GM12878 (cell line): ENCODE measurements at regions not wholly inside any gene's neighbourhood (a gene's known extent, or its start where the extent isn't known, plus 50 kb on each side); places are given as distances from the start of the nearest gene placed in this dataset.
"Not testable (repeated sequence)": the region's sequence is repeated elsewhere in the genome, so short reads cannot be mapped to it uniquely, and the experiment has no call there.

ENCODE experiments used
- ATAC-seq: fragments of 200-7000 bp; cut with Tn5 transposase; 3 replicates; pipeline ENCODE4 v1.9.1; 2020; ENCODE audit warnings: mild to moderate bottlenecking, moderate library complexity
- BruUV-seq: library from RNA; stranded (reverse); fragments of 400-500 nt; replicated peaks from 2 replicates; lab custom pipeline; 2021; lab: Mats Ljungman, UMichigan
- CTCF ChIA-PET: fragments of 300-600 bp; sonication (Branson Sonifier 250); formaldehyde crosslinking; extraction: SDS; loops from one replicate; lab custom pipeline; 2021; ENCODE audit warnings: inconsistent platforms; lab: Yijun Ruan, JAX
- POLR2A ChIA-PET: fragments of 350-600 bp; formaldehyde crosslinking; extraction: SDS; loops from one replicate; lab custom pipeline; 2021; ENCODE audit warnings: inconsistent platforms; lab: Charles Lee
- RAD21 ChIA-PET: fragments of 300-600 bp; sonication (Branson Sonifier 250); formaldehyde crosslinking; loops from one replicate; lab custom pipeline; 2023; ENCODE audit warnings: antibody characterized with exemption; ENCODE audit not compliant: unreplicated experiment; lab: Charles Lee
- SMC1A ChIA-PET: fragments of 300-600 bp; sonication (Branson Sonifier 250); formaldehyde crosslinking; loops from one replicate; lab custom pipeline; 2023; ENCODE audit not compliant: unreplicated experiment, uncharacterized antibody; lab: Charles Lee
- DNase-seq: peaks from one replicate; pipeline ENCODE4 v3.0.0-alpha.2; 2011; ENCODE audit warnings: low read depth, low spot score
- FAIRE-seq: peaks from 3 replicates; lab custom pipeline; 2011; peaks lifted over from hg19 to GRCh38; lab: Jason Lieb, UNC
- H2AFZ ChIP-seq: 2 replicates; pipeline ENCODE4 v1.6.0; 2011; ENCODE audit warnings: low read depth, low read length, control low read depth; ENCODE audit not compliant: control insufficient read depth
- H3K27ac ChIP-seq: 2 replicates; pipeline ENCODE4 v1.5.1; 2011; ENCODE audit warnings: control low read depth; ENCODE audit not compliant: control insufficient read depth, insufficient read depth
- H3K27me3 ChIP-seq, 2 experiments: replicated peaks in 1 of 2; 2 replicates each; pipeline versions ENCODE4 v1.6.0 to v1.6.1; 2011; ENCODE audit warnings: low read length in 1 of 2; ENCODE audit not compliant: control insufficient read depth in 2 of 2, insufficient read depth in 2 of 2
- H3K36me3 ChIP-seq, 2 experiments: 2 replicates each; pipeline ENCODE4 v1.5.1; 2011; ENCODE audit warnings: low read length in 1 of 2; ENCODE audit not compliant: control insufficient read depth in 2 of 2, insufficient read depth in 2 of 2
- H3K4me1 ChIP-seq: 2 replicates; pipeline ENCODE4 v1.6.1; 2011; ENCODE audit warnings: mild to moderate bottlenecking, low read length, moderate library complexity, mixed read lengths; ENCODE audit not compliant: control insufficient read depth, insufficient read depth
- H3K4me2 ChIP-seq: 2 replicates; pipeline ENCODE4 v1.6.0; 2011; ENCODE audit warnings: control low read depth; ENCODE audit not compliant: control insufficient read depth, insufficient read depth
- H3K4me3 ChIP-seq: fragments of 200-600 bp; sonication (generic); 2 replicates; pipeline ENCODE4 v1.5.1; 2016
- H3K79me2 ChIP-seq: 2 replicates; pipeline ENCODE4 v1.6.0; 2011; ENCODE audit warnings: low read length; ENCODE audit not compliant: control insufficient read depth, insufficient read depth
- H3K9ac ChIP-seq: 2 replicates; pipeline ENCODE4 v1.8.0; 2011; ENCODE audit warnings: low read length, control low read depth, mixed read lengths; ENCODE audit not compliant: control insufficient read depth, insufficient read depth
- H3K9me3 ChIP-seq: replicated peaks from 3 replicates; pipeline ENCODE4 v1.5.1; 2011; ENCODE audit warnings: mild to moderate bottlenecking, low read length; ENCODE audit not compliant: control insufficient read depth, insufficient read depth
- H4K20me1 ChIP-seq: 2 replicates; pipeline ENCODE4 v1.6.0; 2011; ENCODE audit not compliant: control insufficient read depth, insufficient read depth
- BCLAF1 ChIP-seq: fragments of 450-650 bp; IDR thresholded peaks from 2 replicates; pipeline ENCODE4 v1.6.1; 2017; ENCODE audit warnings: antibody characterized with exemption, mild to moderate bottlenecking, moderate library complexity
- RUNX3 ChIP-seq: IDR thresholded peaks from 2 replicates; pipeline ENCODE4 v1.6.1; 2012; ENCODE audit warnings: low read length, inconsistent platforms
- SMARCA5 ChIP-seq: fragments of 450-650 bp; IDR thresholded peaks from 2 replicates; pipeline ENCODE4 v1.6.1; 2017; ENCODE audit warnings: mild to moderate bottlenecking
- WGBS: methylation state at CpG from one replicate; pipeline ENCODE4 v1.1.6; 2016; ENCODE audit warnings: low lambda C conversion rate; ENCODE audit not compliant: insufficient replicate concordance, insufficient coverage; ENCODE audit errors: missing lambda C conversion rate; 5-methylcytosine and 5-hydroxymethylcytosine counted together
- in situ Hi-C: fragments of 300-500 bp; cut with MboI; formaldehyde crosslinking; loops from 9 replicates; pipeline ENCODE4 v1.14.3; 2018; ENCODE audit warnings: mixed read lengths
- intact Hi-C: fragments of 100-400 bp; cut with micrococcal nuclease; formaldehyde crosslinking; loops from one replicate; pipeline ENCODE4 v1.14.2; 2022; ENCODE audit not compliant: unreplicated experiment

GRCh38 chr16:8402981-8403843, 187.1 kb downstream of the TMEM114 start (continued):
- TF ChIP-seq BCLAF1 (no peak), RUNX3 (no peak), SMARCA5 (no peak)

- SMC1A ChIA-PET, RAD21 ChIA-PET, H3K79me2 ChIP-seq, CTCF ChIA-PET, H3K36me3 ChIP-seq, FAIRE-seq, BruUV-seq, POLR2A ChIA-PET, H3K4me1 ChIP-seq, H3K9me3 ChIP-seq, H3K4me3 ChIP-seq, in situ Hi-C loops, intact Hi-C loops, H3K27me3 ChIP-seq, H3K9ac ChIP-seq, H3K27ac ChIP-seq, H2AFZ ChIP-seq, DNase-seq, H4K20me1 ChIP-seq, ATAC-seq, H3K4me2 ChIP-seq: not testable (repeated sequence)
- 26% methylated on average over 6 of the region's 6 CpGs for WGBS
These were observed 189.6 kb downstream of the TMEM114 start for GRCh38 chr16:8400683-8401082.
